Colonic mucosa (tissue), 4 donors: ENCODE measurements at regions not wholly inside any gene's neighbourhood (a gene's known extent, or its start where the extent isn't known, plus 50 kb on each side); places are given as distances from the start of the nearest gene placed in this dataset.
A peak's percentile ranks its signal among the peaks of the same experiment; 100 is the strongest.

Experiments used
- DNase-seq: peaks from one replicate; pipeline ENCODE4 v3.0.0-alpha.2; 2020
- H3K27ac ChIP-seq: fragments of 200-600 bp; one replicate; pipeline ENCODE4 v1.8.0; 2021
- H3K27me3 ChIP-seq: fragments of 200-600 bp; one replicate; pipeline ENCODE4 v1.8.0; 2021
- H3K36me3 ChIP-seq: fragments of 200-600 bp; one replicate; pipeline ENCODE4 v1.8.0; 2021
- H3K4me1 ChIP-seq: fragments of 200-600 bp; one replicate; pipeline ENCODE4 v1.8.0; 2021; ENCODE audit warnings: mild to moderate bottlenecking
- H3K4me3 ChIP-seq: fragments of 200-600 bp; one replicate; pipeline ENCODE4 v1.8.0; 2021
- H3K9ac ChIP-seq, 2 donors: one replicate each; pipeline ENCODE4 v1.7.0; 2013; ENCODE audit warnings: control low read depth in 2 of 2, low read depth in 2 of 2, low read length in 2 of 2
- H3K9me3 ChIP-seq: fragments of 200-600 bp; one replicate; pipeline ENCODE4 v1.8.0; 2021
- CTCF ChIP-seq: fragments of 200-600 bp; IDR thresholded peaks from one replicate; pipeline ENCODE4 v1.8.0; 2022; ENCODE audit warnings: antibody characterized with exemption, mild to moderate bottlenecking
- intact Hi-C: fragments of 100-400 bp; cut with DNase I; formaldehyde crosslinking; loops from one replicate; pipeline ENCODE4 v1.14.1; 2022
- donor health status: healthy.
- donor health status: DM: no; HTN: no; CAD: no.
- donor health status: DM: no; HTN: no; CAD: no.

GRCh38 chr18:46212398-46212797 lies 108.2 kb downstream of the HAUS1 start:
- no peak for TF ChIP-seq CTCF
- DNase-seq, result no peak
- Histone ChIP-seq H3K27ac (no peak overlapping the region), H3K36me3 (peaks cover 4% of the 10 kb centered on the region), H3K27me3 (no peaks in the 10 kb centered on the region), H3K4me3 (no peak overlapping the region), H3K9ac (no peak overlapping the region), H3K4me1 (no peaks in the 10 kb centered on the region), H3K9me3 (no peaks in the 10 kb centered on the region)
- intact Hi-C loops, result no loop called here

- Histone ChIP-seq H3K36me3 (peaks cover 4% of the 10 kb centered on the region), H3K4me3 (no peak overlapping the region), H3K9ac (no peak overlapping the region), H3K9me3 (no peaks in the 10 kb centered on the region), H3K4me1 (no peaks in the 10 kb centered on the region), H3K27me3 (no peaks in the 10 kb centered on the region), H3K27ac (no peak overlapping the region)
- no peak for DNase-seq
- intact Hi-C loops, result no loop called here
- peak; percentile 35 for TF ChIP-seq CTCF
These were observed 109.1 kb downstream of the HAUS1 start for GRCh38 chr18:46213295-46213694.

- H3K9me3 ChIP-seq, result no peaks in the 10 kb centered on the region
- H3K27me3 ChIP-seq, result no peaks in the 10 kb centered on the region
- no peak overlapping the region for H3K9ac ChIP-seq
- DNase-seq, result no peak
- no peaks in the 10 kb centered on the region for H3K4me1 ChIP-seq
- no peak for TF ChIP-seq CTCF
- H3K36me3 ChIP-seq, result peaks cover 4% of the 10 kb centered on the region
- no peak overlapping the region for H3K27ac ChIP-seq
- intact Hi-C loops, result no loop called here
- H3K4me3 ChIP-seq, result no peak overlapping the region
These were observed 110.2 kb downstream of the HAUS1 start for GRCh38 chr18:46214435-46214834.

GRCh38 chr18:46215902-46216723 lies 111.9 kb downstream of the HAUS1 start:
- Histone ChIP-seq H3K4me3 (no peak overlapping the region), H3K9ac (no peak overlapping the region), H3K27ac (no peak overlapping the region), H3K9me3 (no peaks in the 10 kb centered on the region), H3K27me3 (no peaks in the 10 kb centered on the region), H3K36me3 (peaks cover 4% of the 10 kb centered on the region), H3K4me1 (no peaks in the 10 kb centered on the region)
- intact Hi-C loops, result no loop called here
- DNase-seq, result no peak
- no peak for TF ChIP-seq CTCF

- Histone ChIP-seq H3K4me1 (no peaks in the 10 kb centered on the region), H3K9ac (no peak overlapping the region), H3K4me3 (no peak overlapping the region), H3K9me3 (no peaks in the 10 kb centered on the region), H3K36me3 (peaks cover 4% of the 10 kb centered on the region), H3K27ac (no peak overlapping the region), H3K27me3 (no peaks in the 10 kb centered on the region)
- TF ChIP-seq CTCF, result no peak
- DNase-seq, result no peak
- intact Hi-C loops, result no loop called here
These were observed 115.9 kb downstream of the HAUS1 start for GRCh38 chr18:46220116-46220515.
